ENCODE measurements at regions not wholly inside any gene's neighbourhood (a gene's known extent, or its start where the extent isn't known, plus 50 kb on each side); places are given as distances from the start of the nearest gene placed in this dataset.
A peak's percentile ranks its signal among the peaks of the same experiment; 100 is the strongest.
"Not testable (repeated sequence)": the region's sequence is repeated elsewhere in the genome, so short reads cannot be mapped to it uniquely, and the experiment has no call there.

GRCh38 chr18:75773618-75774017, 346.1 kb upstream of the SMIM21 start:
- DNase-seq (ENCODE audit: low read depth in 1 of 2, low spot score in 1 of 2), result no peak

DNA sequence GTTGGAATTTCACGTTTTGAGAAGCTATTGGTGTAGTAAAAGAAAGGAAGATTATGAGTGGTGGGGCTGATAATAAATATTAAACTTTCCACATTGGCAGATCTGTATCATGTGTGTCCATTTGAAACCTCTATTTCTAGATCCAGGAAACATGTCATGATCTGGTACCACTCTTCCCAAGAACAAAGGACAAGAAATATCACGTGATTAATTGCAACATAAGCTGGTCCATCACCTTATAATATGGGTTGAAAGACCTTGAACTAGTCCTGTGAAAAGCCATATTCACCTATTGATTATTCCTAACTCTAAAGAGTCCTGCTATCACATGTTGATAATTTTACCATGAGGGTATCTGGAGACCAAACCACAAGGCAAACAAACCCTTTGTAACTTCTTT, 335.3 kb upstream of the SMIM21 start:
- no peak for DNase-seq (ENCODE audit: low read depth in 1 of 2, low spot score in 1 of 2)

GRCh38 chr18:75760208-75760607, 332.7 kb upstream of the SMIM21 start:
- no peak for DNase-seq (ENCODE audit: low read depth in 1 of 2, low spot score in 1 of 2)

DNA sequence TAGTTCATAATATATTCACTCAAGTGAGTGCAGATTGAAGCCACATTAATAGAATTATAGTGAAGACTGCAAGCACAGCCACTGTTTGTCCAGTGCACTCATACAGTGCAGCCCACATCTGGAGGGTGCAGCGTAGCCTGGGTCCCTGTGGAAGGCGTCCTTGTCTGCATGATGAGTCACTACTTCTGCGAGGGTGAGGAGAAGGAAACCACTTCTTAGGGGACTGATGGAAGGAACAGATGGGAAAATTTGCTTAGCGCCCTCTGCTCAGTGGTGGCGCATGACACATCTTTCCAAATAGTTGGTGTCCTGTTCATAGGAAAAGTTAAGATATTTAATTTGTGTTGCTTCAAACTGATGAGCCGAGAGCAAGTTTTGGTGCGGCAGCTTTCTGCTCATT, 330.4 kb upstream of the SMIM21 start:
- no peak for DNase-seq (ENCODE audit: low read depth in 1 of 2, low spot score in 1 of 2)

DNA sequence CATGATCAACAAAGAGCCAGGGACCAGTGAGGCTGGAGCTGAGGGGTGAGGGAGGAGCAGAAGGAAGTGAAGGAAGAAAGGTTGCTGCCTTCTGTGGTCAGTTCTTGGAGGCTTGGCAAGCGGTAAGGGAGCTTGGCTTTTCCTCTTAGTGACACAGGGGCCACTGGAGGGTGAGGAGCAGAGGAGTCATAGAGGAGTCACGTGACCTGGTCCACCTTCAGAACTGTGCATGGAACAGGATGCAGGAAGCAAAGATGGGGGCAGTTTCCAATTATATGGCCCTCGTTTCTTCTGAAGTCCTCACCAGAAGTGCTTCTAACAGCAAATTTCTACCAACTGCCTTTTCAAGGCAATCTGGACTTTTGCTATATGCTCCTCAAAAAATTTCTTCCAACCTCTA, 326.9 kb upstream of the SMIM21 start:
- DNase-seq (ENCODE audit: low read depth in 1 of 2, low spot score in 1 of 2), result no peak

GRCh38 chr18:75753753-75754152, 326.2 kb upstream of the SMIM21 start:
- DNase-seq (ENCODE audit: low read depth in 1 of 2, low spot score in 1 of 2), result no peak

DNA sequence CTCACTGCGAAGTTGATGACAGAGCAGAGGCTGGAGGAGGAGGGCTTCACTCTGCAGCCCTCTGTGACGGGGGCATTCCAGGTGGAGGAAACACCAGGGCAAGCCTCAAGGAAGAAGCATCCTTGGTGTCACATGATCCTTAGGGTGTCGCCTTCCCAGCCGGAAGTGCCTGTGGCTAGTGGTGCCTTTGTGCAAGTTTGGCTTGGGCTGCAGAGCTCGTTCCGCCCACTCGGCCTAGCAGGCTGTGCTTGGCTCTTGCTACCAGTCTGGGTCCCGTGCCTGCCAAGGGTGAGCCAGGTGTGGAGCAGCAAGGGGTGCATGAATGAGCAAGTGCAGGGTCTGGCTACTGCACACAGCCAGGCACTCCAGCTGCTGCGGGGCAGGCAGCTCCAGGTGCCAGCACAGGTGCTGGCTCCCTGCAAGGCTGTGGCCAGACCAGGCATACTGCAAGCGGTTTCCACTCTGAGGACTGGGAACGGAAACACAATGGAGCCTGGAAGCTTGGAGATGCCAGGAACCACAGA, 325.3 kb upstream of the SMIM21 start:
- DNase-seq (ENCODE audit: low read depth in 1 of 2, low spot score in 1 of 2), result no peak

- DNase-seq (ENCODE audit: low read depth in 1 of 2, low spot score in 1 of 2), result no peak
Measured at GRCh38 chr18:75745147-75745546, 317.6 kb upstream of the SMIM21 start.

DNA sequence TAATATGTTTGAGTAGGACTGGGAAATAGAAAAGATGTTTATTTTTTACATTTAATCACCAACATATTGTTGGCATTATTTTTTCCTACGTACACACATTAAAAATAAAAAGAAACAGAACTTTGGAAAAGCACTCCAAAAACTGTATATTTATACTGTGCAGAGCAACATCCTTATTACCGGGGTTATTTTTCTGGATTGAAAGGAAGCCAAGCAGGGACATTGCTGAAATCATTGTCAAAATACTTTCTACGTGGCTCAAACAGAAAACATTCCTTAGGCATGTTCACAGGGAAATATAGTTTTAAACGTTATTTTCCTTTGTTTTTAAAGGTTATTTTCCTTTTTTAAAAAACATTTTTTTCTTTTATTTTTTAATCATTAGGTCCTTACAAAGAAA, 315.0 kb upstream of the SMIM21 start:
- DNase-seq (ENCODE audit: low read depth in 1 of 2, low spot score in 1 of 2), result no peak

DNA sequence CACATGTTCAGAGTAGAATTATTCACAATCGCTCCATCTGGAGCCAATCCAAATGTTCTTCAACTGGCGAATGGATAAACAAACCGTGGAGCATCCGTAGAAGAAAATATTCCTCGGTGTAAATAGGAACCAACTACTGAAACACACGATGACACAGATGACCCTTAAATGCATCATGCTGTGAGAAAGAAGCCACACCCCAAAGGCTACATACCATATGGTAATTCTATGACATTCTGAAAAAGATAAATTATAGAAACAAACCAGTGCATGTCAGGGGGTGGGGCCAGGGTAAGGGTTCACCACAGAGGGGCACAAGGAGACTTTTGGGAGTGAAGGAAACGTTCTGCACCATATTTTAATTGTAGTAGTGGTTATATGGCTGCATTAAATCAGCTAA, 312.2 kb upstream of the SMIM21 start:
- no peak for DNase-seq (ENCODE audit: low read depth in 1 of 2, low spot score in 1 of 2)

- DNase-seq (ENCODE audit: low read depth in 1 of 2, low spot score in 1 of 2), result no peak
Measured at GRCh38 chr18:75735291-75735690, 307.8 kb upstream of the SMIM21 start.

GRCh38 chr18:75730249-75730648, 302.7 kb upstream of the SMIM21 start:
- DNase-seq (ENCODE audit: low read depth in 1 of 2, low spot score in 1 of 2), result no peak

GRCh38 chr18:75728621-75729020, 301.1 kb upstream of the SMIM21 start:
- DNase-seq (ENCODE audit: low read depth in 1 of 2, low spot score in 1 of 2), result no peak

GRCh38 chr18:75727456-75727855, 300.0 kb upstream of the SMIM21 start:
- peak in 1 of 2 donors; percentile 9 for DNase-seq (ENCODE audit: low read depth in 1 of 2, low spot score in 1 of 2)

DNA sequence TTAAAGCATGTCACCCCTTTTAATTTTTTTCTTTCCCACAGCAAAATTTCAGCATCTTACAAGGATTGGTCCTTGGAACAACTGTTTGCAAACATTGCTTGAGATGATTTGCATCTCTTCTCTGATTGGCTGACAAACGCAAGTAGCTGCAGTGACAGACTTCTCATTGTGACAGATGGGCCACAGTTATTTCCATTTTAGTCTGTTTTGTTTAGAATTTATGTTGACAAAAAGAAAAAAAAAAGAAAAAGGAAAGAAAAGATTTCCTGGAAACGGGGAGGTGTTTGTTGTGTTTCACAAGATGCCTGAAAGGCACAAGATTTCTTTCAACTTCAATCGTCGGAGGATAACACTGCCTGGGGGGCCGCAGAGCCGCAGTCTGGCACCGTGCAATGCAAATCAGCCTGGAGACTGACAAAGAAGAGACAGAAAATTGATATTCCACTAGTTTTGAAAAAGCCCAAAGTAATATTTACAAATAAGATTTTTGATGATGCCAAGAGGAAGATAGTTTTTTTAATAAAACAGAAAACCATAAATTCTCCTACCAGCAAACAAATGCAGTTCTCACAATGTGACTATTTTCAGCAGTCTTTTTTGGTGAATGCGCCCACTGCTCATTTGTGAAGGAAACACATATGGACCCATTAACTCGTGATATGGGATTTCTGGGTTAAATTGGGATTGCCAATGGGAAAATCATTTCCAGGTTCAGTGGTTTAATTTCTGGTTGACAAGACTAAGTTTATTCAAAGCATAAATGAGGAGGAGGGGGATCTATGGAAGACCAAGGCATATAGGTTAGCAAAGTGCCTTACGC, 296.2 kb upstream of the SMIM21 start:
- no peak for DNase-seq (ENCODE audit: low read depth in 1 of 2, low spot score in 1 of 2)

DNA sequence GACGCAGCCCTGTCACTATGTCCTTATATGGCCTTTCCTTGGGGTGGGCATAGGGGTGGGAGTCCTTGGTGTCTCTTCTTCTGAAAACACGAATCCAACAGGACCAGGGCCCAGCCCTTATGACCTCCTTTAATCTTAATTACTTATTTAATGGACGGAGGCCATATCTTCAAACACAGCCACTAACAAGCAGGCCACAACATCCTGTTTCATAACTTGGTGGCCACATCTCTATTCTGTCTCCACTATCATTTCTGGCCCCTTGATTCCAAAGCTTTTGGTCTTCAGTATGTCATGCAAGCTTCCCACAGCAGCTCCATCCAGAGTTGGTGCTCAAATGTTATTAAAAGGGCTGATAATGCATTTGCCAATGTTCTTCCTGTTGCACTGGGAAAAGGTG, 287.3 kb upstream of the SMIM21 start:
- no peak for DNase-seq (ENCODE audit: low read depth in 1 of 2, low spot score in 1 of 2)

- DNase-seq (ENCODE audit: low read depth in 1 of 2, low spot score in 1 of 2), result not testable (repeated sequence)
Measured at GRCh38 chr18:75712124-75712867, 284.8 kb upstream of the SMIM21 start.

DNA sequence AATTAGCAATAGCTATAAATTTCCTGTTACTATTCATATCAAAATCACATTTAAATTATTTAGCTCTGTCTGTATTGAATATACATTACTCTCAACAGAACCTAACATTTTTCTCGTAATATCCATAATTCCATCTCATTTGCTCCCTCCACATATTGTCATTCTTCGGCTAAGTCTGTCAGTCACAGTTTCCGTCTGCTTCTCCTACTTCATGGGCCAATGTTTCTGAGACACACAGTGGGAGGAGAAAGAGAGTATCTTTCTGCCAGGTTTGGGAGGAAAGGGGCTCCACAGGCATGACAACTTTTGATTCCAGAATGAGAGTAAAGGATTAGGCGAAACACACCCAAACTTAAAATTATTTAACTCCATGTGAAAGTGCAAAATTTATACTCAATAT, 273.1 kb upstream of the SMIM21 start:
- DNase-seq (ENCODE audit: low read depth in 1 of 2, low spot score in 1 of 2), result no peak

DNA sequence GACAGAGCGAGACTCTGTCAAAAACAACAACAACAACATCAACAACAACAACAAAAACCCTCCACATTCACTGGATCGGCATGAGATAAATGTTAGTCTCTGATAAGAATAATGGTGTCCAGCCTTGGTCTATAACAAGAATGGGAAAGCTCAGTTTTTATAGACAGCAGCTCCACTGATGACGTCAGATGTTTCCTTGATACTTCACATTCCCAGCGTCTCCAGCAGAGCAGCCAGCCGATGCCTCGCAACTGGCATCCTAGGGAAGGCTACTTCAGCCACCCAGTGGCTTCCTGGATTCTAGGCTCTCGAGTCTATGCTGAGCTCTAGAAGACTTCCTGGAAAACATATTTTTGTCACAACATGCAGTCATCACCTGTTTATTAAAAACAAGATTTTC, 271.4 kb upstream of the SMIM21 start:
- no peak for DNase-seq (ENCODE audit: low read depth in 1 of 2, low spot score in 1 of 2)

DNA sequence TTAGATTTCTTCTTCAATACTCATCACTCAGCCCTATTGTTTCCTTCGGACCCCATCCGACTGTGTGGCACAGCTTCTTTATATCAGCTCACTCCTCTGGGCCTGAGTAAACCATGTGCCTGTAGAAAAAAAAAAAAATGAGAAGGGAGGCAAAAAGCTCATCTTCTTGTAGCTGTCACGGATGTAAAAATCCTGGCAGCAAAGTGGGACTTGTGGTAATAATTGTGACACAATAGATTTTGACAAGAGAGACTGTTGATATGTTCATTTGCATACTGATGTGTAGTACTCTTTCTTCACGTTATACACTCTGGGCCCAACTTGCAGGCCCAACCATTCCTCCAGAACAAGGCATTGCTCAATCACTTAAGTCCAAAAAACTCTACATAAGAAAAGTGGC, 270.0 kb upstream of the SMIM21 start:
- DNase-seq (ENCODE audit: low read depth in 1 of 2, low spot score in 1 of 2), result no peak

GRCh38 chr18:75696391-75696790, 268.9 kb upstream of the SMIM21 start:
- no peak for DNase-seq (ENCODE audit: low read depth in 1 of 2, low spot score in 1 of 2)

DNA sequence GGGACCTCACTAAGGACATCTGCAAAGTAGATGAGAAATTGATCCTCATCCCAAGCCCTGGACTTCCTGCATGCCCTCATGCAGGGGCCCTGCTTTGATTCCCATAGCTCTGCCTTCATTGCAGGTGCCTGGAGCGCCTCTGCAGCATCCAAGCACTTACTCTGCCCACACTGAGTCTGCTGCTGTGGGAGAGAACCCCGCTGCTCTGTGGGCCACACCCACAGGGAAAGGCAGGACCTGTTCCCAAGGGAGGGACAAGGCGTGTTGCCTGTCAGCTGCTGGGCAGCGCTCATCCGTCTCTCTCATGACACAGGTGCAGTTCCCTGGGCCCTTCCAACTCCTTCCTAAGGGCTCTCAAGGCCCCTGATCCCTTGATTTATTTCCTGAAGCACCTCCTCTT, 266.8 kb upstream of the SMIM21 start:
- DNase-seq (ENCODE audit: low read depth in 1 of 2, low spot score in 1 of 2), result no peak
